ENCODE measurements at regions not wholly inside any gene's neighbourhood (a gene's known extent, or its start where the extent isn't known, plus 50 kb on each side); places are given as distances from the start of the nearest gene placed in this dataset.
"Not testable (repeated sequence)": the region's sequence is repeated elsewhere in the genome, so short reads cannot be mapped to it uniquely, and the experiment has no call there.

- no peak for DNase-seq (ENCODE audit: low read depth, low spot score)
- in situ Hi-C loops (cut with HindIII; ENCODE audit: low pct_unique_long_range_greater_than_20kb, low sequenced_read_pairs): no loop called here
Observed at GRCh38 chr6:27156874-27157458, 90.5 kb upstream of the PRSS16 start.

- in situ Hi-C loops (cut with HindIII; ENCODE audit: low pct_unique_long_range_greater_than_20kb, low sequenced_read_pairs): no loop called here
- DNase-seq (ENCODE audit: low read depth, low spot score): peak; percentile 90
Observed at GRCh38 chr6:27157459-27158315, 89.8 kb upstream of the PRSS16 start.

GRCh38 chr6:27158316-27158643 is 89.2 kb upstream of the PRSS16 start:
- DNase-seq (ENCODE audit: low read depth, low spot score): no peak
- in situ Hi-C loops (cut with HindIII; ENCODE audit: low pct_unique_long_range_greater_than_20kb, low sequenced_read_pairs): no loop called here

- DNase-seq (ENCODE audit: low read depth, low spot score): no peak
- in situ Hi-C loops (cut with HindIII; ENCODE audit: low pct_unique_long_range_greater_than_20kb, low sequenced_read_pairs): no loop called here
Observed at GRCh38 chr6:27159725-27160124, 87.8 kb upstream of the PRSS16 start.

- in situ Hi-C loops (cut with HindIII; ENCODE audit: low pct_unique_long_range_greater_than_20kb, low sequenced_read_pairs): no loop called here
- DNase-seq (ENCODE audit: low read depth, low spot score): no peak
Observed at GRCh38 chr6:27161115-27161514, 86.4 kb upstream of the PRSS16 start.

- DNase-seq (ENCODE audit: low read depth, low spot score): no peak
- in situ Hi-C loops (cut with HindIII; ENCODE audit: low pct_unique_long_range_greater_than_20kb, low sequenced_read_pairs): no loop called here
Observed at GRCh38 chr6:27161603-27161945, 85.9 kb upstream of the PRSS16 start.

GRCh38 chr6:27161946-27162603 is 85.4 kb upstream of the PRSS16 start:
- in situ Hi-C loops (cut with HindIII; ENCODE audit: low pct_unique_long_range_greater_than_20kb, low sequenced_read_pairs): no loop called here
- peak; percentile 84 for DNase-seq (ENCODE audit: low read depth, low spot score)

GRCh38 chr6:27163834-27164233 is 83.7 kb upstream of the PRSS16 start:
- in situ Hi-C loops (cut with HindIII; ENCODE audit: low pct_unique_long_range_greater_than_20kb, low sequenced_read_pairs): no loop called here
- DNase-seq (ENCODE audit: low read depth, low spot score): no peak

GRCh38 chr6:27168108-27168507 is 79.4 kb upstream of the PRSS16 start:
- in situ Hi-C loops (cut with HindIII; ENCODE audit: low pct_unique_long_range_greater_than_20kb, low sequenced_read_pairs): no loop called here

GRCh38 chr6:27168586-27169443 is 78.7 kb upstream of the PRSS16 start:
- DNase-seq (ENCODE audit: low read depth, low spot score): peak; percentile 47
- in situ Hi-C loops (cut with HindIII; ENCODE audit: low pct_unique_long_range_greater_than_20kb, low sequenced_read_pairs): no loop called here

More at GRCh38 chr6:27168108-27168507, 79.4 kb upstream of the PRSS16 start:
- DNase-seq (ENCODE audit: low read depth, low spot score): peak; percentile 57

GRCh38 chr6:27172524-27173231 is 74.8 kb upstream of the PRSS16 start:
- DNase-seq (ENCODE audit: low read depth, low spot score); in situ Hi-C loops (cut with HindIII; ENCODE audit: low pct_unique_long_range_greater_than_20kb, low sequenced_read_pairs): not testable (repeated sequence)

- DNase-seq (ENCODE audit: low read depth, low spot score); in situ Hi-C loops (cut with HindIII; ENCODE audit: low pct_unique_long_range_greater_than_20kb, low sequenced_read_pairs): not testable (repeated sequence)
Observed at GRCh38 chr6:27173232-27173601, 74.3 kb upstream of the PRSS16 start.

- in situ Hi-C loops (cut with HindIII; ENCODE audit: low pct_unique_long_range_greater_than_20kb, low sequenced_read_pairs): no loop called here
Observed at GRCh38 chr6:27174958-27175357, 72.5 kb upstream of the PRSS16 start.

GRCh38 chr6:27176096-27176495 is 71.4 kb upstream of the PRSS16 start:
- in situ Hi-C loops (cut with HindIII; ENCODE audit: low pct_unique_long_range_greater_than_20kb, low sequenced_read_pairs): no loop called here
- peak; percentile 68 for DNase-seq (ENCODE audit: low read depth, low spot score)

More at GRCh38 chr6:27174958-27175357, 72.5 kb upstream of the PRSS16 start:
- no peak for DNase-seq (ENCODE audit: low read depth, low spot score)

- DNase-seq (ENCODE audit: low read depth, low spot score): peak; percentile 70
- in situ Hi-C loops (cut with HindIII; ENCODE audit: low pct_unique_long_range_greater_than_20kb, low sequenced_read_pairs): no loop called here
Observed at GRCh38 chr6:27176523-27177484, 70.7 kb upstream of the PRSS16 start.
